Cardiac fibroblast (primary cell): ENCODE measurements at regions not wholly inside any gene's neighbourhood (a gene's known extent, or its start where the extent isn't known, plus 50 kb on each side); places are given as distances from the start of the nearest gene placed in this dataset.

Experiments
- DNase-seq, 2 donors: peaks; one replicate each; pipeline versions ENCODE4 v3.0.0 to v3.0.0-alpha.2; 2010; ENCODE audit warnings: low read depth in 2 of 2
- H3K4me3 ChIP-seq, 2 donors: replicated peaks in 1 of 2; 1 replicate in 1 of 2; 2 replicates in 1 of 2; pipeline ENCODE4 v1.5.1; 2011; ENCODE audit warnings: low read depth in 2 of 2, low read length in 2 of 2, mild to moderate bottlenecking in 2 of 2, moderate library complexity in 1 of 2
- TF ChIP-seq, protein P1 (sequence below): IDR thresholded peaks from one replicate; pipeline ENCODE4 v1.5.1; 2011; ENCODE audit warnings: low read depth, mild to moderate bottlenecking, low read length, inconsistent platforms

DNA sequence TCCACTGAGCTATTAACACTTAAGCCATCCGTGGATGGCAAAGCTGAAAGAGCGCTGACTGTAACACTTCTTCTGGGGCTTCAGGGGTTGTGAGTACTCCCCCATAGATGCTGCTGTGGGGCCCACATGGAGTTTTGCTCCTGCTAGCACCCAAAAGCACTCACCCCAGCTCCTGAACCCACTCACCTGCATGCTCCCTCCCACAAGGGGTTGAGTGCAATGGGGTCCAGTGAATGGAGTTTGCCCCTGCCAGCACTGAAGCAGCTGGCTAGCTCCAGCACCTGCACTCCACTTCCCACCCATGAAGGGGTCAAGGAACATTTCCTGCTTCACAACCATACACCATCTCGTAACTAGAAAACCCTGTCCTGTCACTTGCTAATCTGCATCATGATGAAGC, 78.9 kb downstream of the IL21 start:
- no peak overlapping the region for H3K4me3 ChIP-seq
- no peak for DNase-seq
- TF ChIP-seq, protein P1, sequence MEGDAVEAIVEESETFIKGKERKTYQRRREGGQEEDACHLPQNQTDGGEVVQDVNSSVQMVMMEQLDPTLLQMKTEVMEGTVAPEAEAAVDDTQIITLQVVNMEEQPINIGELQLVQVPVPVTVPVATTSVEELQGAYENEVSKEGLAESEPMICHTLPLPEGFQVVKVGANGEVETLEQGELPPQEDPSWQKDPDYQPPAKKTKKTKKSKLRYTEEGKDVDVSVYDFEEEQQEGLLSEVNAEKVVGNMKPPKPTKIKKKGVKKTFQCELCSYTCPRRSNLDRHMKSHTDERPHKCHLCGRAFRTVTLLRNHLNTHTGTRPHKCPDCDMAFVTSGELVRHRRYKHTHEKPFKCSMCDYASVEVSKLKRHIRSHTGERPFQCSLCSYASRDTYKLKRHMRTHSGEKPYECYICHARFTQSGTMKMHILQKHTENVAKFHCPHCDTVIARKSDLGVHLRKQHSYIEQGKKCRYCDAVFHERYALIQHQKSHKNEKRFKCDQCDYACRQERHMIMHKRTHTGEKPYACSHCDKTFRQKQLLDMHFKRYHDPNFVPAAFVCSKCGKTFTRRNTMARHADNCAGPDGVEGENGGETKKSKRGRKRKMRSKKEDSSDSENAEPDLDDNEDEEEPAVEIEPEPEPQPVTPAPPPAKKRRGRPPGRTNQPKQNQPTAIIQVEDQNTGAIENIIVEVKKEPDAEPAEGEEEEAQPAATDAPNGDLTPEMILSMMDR, result no peak

DNA sequence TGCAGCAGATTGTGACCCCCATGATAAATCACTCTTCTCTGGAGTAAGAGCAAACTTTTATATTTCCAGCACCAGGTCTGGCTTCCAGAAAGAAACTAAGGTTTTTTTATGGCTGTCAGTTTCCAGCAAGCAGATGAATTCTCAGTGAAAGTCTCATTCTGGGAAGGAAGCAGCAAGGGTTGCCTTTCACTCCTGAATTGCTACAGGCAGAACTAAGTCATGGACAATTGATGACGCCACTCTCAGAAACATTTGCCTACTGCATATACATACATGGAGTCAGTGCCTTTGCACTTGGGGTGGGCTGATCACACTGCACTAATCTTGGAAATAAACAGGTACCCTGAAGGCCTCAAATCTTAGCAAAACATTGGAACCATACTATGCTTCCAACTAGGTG, 80.0 kb downstream of the IL21 start:
- H3K4me3 ChIP-seq, result no peak overlapping the region
- TF ChIP-seq, protein P1, result no peak
- no peak for DNase-seq

DNA sequence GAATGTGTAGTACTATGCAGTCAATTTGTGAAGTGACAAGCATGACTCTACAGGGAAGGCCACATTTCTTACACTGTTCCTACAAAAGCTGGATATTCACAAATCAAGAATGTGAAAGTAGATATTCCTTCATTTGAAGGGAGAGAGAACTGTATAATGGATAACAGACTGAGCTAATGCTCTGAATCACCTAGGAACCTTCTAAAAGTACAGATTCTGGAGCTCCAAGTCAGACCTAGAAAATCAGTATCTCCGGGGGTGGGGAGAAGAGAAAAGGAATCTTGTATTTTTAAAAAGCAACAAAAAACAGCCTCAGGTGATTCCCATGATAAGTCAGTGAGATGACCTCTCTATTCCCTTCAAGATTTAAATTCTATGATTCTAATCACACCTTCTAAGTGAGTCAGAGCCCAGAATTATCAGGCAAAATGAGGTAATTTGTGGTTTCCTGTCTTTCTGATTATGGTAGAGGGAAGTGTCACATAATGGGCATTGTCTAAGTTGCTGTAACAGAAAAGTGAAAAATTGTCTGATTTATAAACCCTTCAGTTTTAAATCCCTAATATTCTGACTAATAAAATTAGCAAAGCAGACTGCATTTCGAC, 80.9 kb downstream of the IL21 start:
- no peak overlapping the region for H3K4me3 ChIP-seq
- TF ChIP-seq, protein P1, result no peak
- no peak for DNase-seq

DNA sequence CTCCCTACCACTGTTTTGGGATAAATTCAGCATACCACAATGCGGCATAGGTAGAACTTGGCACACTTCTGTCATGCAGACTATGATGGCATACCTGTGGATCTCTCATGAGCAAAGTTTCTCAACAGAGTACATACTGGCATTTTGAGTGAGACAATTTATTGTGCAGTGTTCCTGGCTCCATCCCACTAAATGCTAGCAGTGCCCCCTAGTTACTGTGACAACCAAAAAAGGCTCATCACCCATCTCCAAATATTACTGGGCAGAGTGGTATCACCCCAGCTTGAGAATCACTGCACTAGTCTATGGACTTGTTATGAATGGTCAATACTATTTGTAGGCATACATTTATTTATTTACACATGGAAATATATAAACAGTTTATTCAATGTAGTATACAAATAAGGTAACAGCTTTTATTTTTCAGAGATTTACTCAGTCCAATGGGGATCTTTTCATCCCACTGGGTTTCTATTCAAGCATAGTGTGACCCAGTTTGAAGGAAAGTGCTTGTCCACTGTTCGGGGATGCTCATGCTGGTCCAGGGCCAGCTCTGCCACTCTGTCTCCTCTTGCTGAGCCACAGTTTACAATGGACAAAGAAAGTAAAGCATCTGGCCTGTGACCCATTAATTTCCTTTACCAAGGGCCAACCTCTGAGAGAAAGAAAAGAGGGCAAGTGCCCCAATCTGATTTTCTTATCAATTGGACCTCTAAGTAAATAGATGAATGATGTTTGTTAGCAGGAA, 81.0 kb upstream of the IL2 start:
- DNase-seq, result no peak
- TF ChIP-seq, protein P1, result no peak
- H3K4me3 ChIP-seq, result no peak overlapping the region

DNA sequence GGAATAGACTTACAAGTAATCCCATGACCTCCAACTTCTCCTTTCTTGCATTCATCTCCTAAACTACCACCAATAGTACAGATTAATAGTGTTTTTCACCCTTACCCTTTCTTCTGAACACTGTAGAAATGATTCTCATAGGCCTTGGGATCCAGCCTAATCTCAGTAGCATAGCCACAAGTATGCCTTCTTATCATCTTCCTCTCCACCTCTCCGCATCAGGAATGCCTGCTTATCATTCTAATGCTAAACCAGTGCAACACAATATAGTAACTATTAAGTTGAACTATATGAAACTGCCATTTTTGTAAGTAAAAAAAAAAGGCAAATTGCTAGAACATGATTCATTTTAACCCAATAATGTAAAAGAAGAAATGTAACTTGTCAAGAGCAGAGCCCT, 79.5 kb upstream of the IL2 start:
- TF ChIP-seq, protein P1, result no peak
- no peak overlapping the region for H3K4me3 ChIP-seq
- peak in 1 of 2 donors; percentile 56 for DNase-seq

DNA sequence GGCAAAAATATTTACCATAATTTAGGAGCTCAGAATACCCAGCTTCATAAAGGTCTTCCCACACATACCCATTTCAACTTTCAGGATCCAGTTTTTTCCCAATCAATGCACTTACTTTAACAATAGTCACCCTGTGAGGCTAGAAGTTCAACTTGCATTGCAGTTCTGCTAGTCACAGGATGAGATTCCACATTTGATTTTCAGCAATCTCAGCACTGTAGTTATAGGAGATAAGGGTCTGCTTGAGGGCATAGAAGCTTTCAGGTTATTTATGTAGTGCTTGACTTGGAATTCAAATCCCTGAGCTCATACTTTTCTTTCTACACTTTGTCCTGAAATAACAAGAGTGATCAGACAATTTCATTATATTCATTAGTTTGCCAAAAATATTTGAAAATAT, 78.3 kb upstream of the IL2 start:
- H3K4me3 ChIP-seq, result no peak overlapping the region

More for the DNA sequence above, 78.3 kb upstream of the IL2 start:
- DNase-seq, result no peak
- TF ChIP-seq, protein P1, result no peak
